ENCODE measurements at regions not wholly inside any gene's neighbourhood (a gene's known extent, or its start where the extent isn't known, plus 50 kb on each side); places are given as distances from the start of the nearest gene placed in this dataset.

- in situ Hi-C loops (cut with MboI): no loop called here
- intact Hi-C loops (cut with micrococcal nuclease; ENCODE audit: unreplicated experiment): no loop called here
- Histone ChIP-seq H3K36me3 (ENCODE audit: control insufficient read depth in 2 of 2, insufficient read depth in 2 of 2, low read length in 1 of 2) (no peaks in the 10 kb centered on the region), H3K27me3 (replicated peaks in 1 of 2; ENCODE audit: control insufficient read depth in 2 of 2, insufficient read depth in 2 of 2, low read length in 1 of 2) (no peaks in the 10 kb centered on the region), H2AFZ (ENCODE audit: control insufficient read depth, low read depth, low read length) (no peak overlapping the region), H4K20me1 (ENCODE audit: control insufficient read depth, insufficient read depth) (no peaks in the 10 kb centered on the region), H3K4me1 (ENCODE audit: control insufficient read depth, insufficient read depth, low read length) (no peaks in the 10 kb centered on the region), H3K9me3 (replicated peaks; ENCODE audit: control insufficient read depth, insufficient read depth, low read length) (no peaks in the 10 kb centered on the region), H3K4me2 (ENCODE audit: control insufficient read depth, insufficient read depth) (no peak overlapping the region), H3K27ac (ENCODE audit: control insufficient read depth, insufficient read depth) (no peak overlapping the region), H3K79me2 (ENCODE audit: control insufficient read depth, insufficient read depth, low read length) (no peaks in the 10 kb centered on the region), H3K4me3 (no peak overlapping the region), H3K9ac (ENCODE audit: control insufficient read depth, insufficient read depth, low read length) (no peak overlapping the region)
- WGBS (ENCODE audit: insufficient coverage, insufficient replicate concordance, low lambda C conversion rate, missing lambda C conversion rate): 23% methylated on average over 9 of the region's 9 CpGs
- CTCF ChIA-PET: no interaction called here
- ATAC-seq: no peak
- SMC1A ChIA-PET (ENCODE audit: uncharacterized antibody, unreplicated experiment): no interaction called here
- no peak for TF ChIP-seq SPI1 (IDR thresholded peaks at IDR 0.05; ENCODE audit: borderline replicate concordance, insufficient read depth, low read depth, low read length)
- no peak for TF ChIP-seq IRF4 (IDR thresholded peaks at IDR 0.05; ENCODE audit: low read depth, low read length)
- TF ChIP-seq JUND (IDR thresholded peaks at IDR 0.05; ENCODE audit: low read depth, low read length): no peak
- no peak for TF ChIP-seq RUNX3 (IDR thresholded peaks at IDR 0.05; ENCODE audit: low read length)
- no peak for TF ChIP-seq MLLT1 (IDR thresholded peaks at IDR 0.05)
- TF ChIP-seq CEBPB (IDR thresholded peaks at IDR 0.05; ENCODE audit: borderline replicate concordance in 1 of 2, low read depth in 2 of 2, low read length in 2 of 2): no peak
- no peak for TF ChIP-seq SMC3 (IDR thresholded peaks at IDR 0.05; ENCODE audit: borderline replicate concordance, low read length)
- no peak for TF ChIP-seq SMAD1 (IDR thresholded peaks at IDR 0.05; ENCODE audit: low read depth, partially characterized antibody)
- no peak for TF ChIP-seq SIX5 (IDR thresholded peaks at IDR 0.05; ENCODE audit: low read depth, low read length, severe bottlenecking)
- TF ChIP-seq ETV6 (conservative IDR thresholded peaks at IDR 0.05 in 1 of 2, IDR thresholded peaks at IDR 0.05 in 1 of 2; ENCODE audit: borderline replicate concordance in 1 of 2, low read depth in 1 of 2): no peak
- no peak for TF ChIP-seq IKZF2 (IDR thresholded peaks at IDR 0.05)
- no peak for TF ChIP-seq ZNF24 (IDR thresholded peaks at IDR 0.05)
- TF ChIP-seq SRF (IDR thresholded peaks at IDR 0.05; ENCODE audit: low read depth in 2 of 2, low read length in 2 of 2): no peak
- RAD21 ChIA-PET (ENCODE audit: unreplicated experiment): no interaction called here
- FAIRE-seq: no peak
- POLR2A ChIA-PET: no interaction called here
- DNase-seq (ENCODE audit: low read depth, low spot score): no peak
- no TSS peak for BruUV-seq (replicated peaks)
Observed at GRCh38 chr2:2767837-2768236, 436.8 kb upstream of the MYT1L start.

Data from GM12878 (cell line).